Natural killer cell (primary cell): ENCODE measurements at regions not wholly inside any gene's neighbourhood (a gene's known extent, or its start where the extent isn't known, plus 50 kb on each side); places are given as distances from the start of the nearest gene placed in this dataset.

Experiments
- ATAC-seq, 3 donors: fragments of 150-1000 bp in 2 of 3; fragments of 200-7000 bp in 1 of 3; cut with Tn5 transposase; 1 replicate in 1 of 3; 2 replicates in 2 of 3; pipeline ENCODE4 v1.10.0; 2021; ENCODE audit warnings: mild to moderate bottlenecking in 2 of 3, moderate library complexity in 2 of 3
- DNase-seq, 2 donors: peaks; one replicate each; pipeline versions ENCODE4 v3.0.0 to v3.0.0-alpha.2; 2013 to 2021; ENCODE audit warnings: mixed read lengths in 1 of 2
- H3K27ac ChIP-seq: one replicate; pipeline ENCODE4 v1.5.1; 2013; ENCODE audit warnings: mild to moderate bottlenecking, low read length
- H3K27me3 ChIP-seq: one replicate; pipeline ENCODE4 v1.6.1; 2013; ENCODE audit warnings: low read length; ENCODE audit not compliant: control insufficient read depth, insufficient read depth
- H3K36me3 ChIP-seq: one replicate; pipeline ENCODE4 v1.6.1; 2013; ENCODE audit warnings: low read length; ENCODE audit not compliant: control insufficient read depth, insufficient read depth
- H3K4me1 ChIP-seq: one replicate; pipeline ENCODE4 v1.6.1; 2013; ENCODE audit warnings: low read length; ENCODE audit not compliant: control insufficient read depth, insufficient read depth
- H3K4me3 ChIP-seq: one replicate; pipeline ENCODE4 v1.5.1; 2013; ENCODE audit warnings: low read length
- H3K9me3 ChIP-seq: one replicate; pipeline ENCODE4 v1.6.1; 2013; ENCODE audit warnings: low read length; ENCODE audit not compliant: control insufficient read depth, insufficient read depth
- H3K27ac Mint-ChIP-seq, 2 donors: one replicate each; pipeline ENCODE4 v1.8.0; 2022; ENCODE audit warnings: mild to moderate bottlenecking in 2 of 2, mixed read lengths in 2 of 2, moderate library complexity in 1 of 2
- H3K27me3 Mint-ChIP-seq, 2 donors: one replicate each; pipeline ENCODE4 v1.8.0; 2022; ENCODE audit warnings: low read depth in 2 of 2, mixed read lengths in 2 of 2
- H3K36me3 Mint-ChIP-seq: one replicate; pipeline ENCODE4 v1.8.0; 2022; ENCODE audit warnings: mixed read lengths
- H3K4me1 Mint-ChIP-seq, 2 donors: one replicate each; pipeline ENCODE4 v1.8.0; 2022; ENCODE audit warnings: mixed read lengths in 2 of 2
- H3K4me3 Mint-ChIP-seq: one replicate; pipeline ENCODE4 v1.8.0; 2022; ENCODE audit warnings: mild to moderate bottlenecking, moderate library complexity, mixed read lengths
- H3K9me3 Mint-ChIP-seq, 2 donors: one replicate each; pipeline ENCODE4 v1.8.0; 2022; ENCODE audit warnings: mixed read lengths in 2 of 2
- WGBS: methylation state at CpG from one replicate; pipeline ENCODE4 v1.1.7; 2013; ENCODE audit warnings: missing lambda C conversion rate; ENCODE audit not compliant: insufficient coverage; 5-methylcytosine and 5-hydroxymethylcytosine counted together
- intact Hi-C: fragments of 100-400 bp; cut with micrococcal nuclease; formaldehyde crosslinking; loops from one replicate; pipeline ENCODE4 v1.14.2; 2022
- TF ChIP-seq, protein P1 (sequence below): fragments of 200-600 bp; IDR thresholded peaks from one replicate; pipeline ENCODE4 v1.8.0; 2022; ENCODE audit warnings: antibody characterized with exemption

DNA sequence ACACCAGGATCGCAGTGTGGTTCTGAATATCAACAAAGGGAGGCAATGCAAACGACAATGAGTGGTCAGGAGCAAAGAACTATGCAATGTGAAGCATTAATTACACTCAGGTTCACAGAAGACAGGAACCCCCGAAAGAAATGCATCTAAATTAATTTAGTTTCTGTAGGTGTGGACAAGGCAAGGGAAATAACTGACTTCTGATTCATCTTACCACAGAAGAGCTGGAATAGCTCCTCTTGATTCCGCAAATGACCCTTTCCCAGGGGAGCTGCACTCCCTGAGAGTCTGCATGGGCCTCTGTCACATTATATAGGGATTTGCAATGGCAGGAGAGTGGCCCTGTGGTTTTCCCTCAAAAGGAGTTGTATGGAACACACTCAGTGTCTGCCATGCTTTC, 263.9 kb upstream of the APCDD1 start:
- H3K4me1 Mint-ChIP-seq: no peaks in the 10 kb centered on the region
- Histone ChIP-seq H3K27ac (no peak overlapping the region), H3K36me3 (no peaks in the 10 kb centered on the region), H3K9me3 (no peaks in the 10 kb centered on the region), H3K27me3 (no peaks in the 10 kb centered on the region), H3K4me1 (no peaks in the 10 kb centered on the region), H3K4me3 (no peak overlapping the region)
- H3K4me3 Mint-ChIP-seq: no peak overlapping the region
- TF ChIP-seq, protein P1, sequence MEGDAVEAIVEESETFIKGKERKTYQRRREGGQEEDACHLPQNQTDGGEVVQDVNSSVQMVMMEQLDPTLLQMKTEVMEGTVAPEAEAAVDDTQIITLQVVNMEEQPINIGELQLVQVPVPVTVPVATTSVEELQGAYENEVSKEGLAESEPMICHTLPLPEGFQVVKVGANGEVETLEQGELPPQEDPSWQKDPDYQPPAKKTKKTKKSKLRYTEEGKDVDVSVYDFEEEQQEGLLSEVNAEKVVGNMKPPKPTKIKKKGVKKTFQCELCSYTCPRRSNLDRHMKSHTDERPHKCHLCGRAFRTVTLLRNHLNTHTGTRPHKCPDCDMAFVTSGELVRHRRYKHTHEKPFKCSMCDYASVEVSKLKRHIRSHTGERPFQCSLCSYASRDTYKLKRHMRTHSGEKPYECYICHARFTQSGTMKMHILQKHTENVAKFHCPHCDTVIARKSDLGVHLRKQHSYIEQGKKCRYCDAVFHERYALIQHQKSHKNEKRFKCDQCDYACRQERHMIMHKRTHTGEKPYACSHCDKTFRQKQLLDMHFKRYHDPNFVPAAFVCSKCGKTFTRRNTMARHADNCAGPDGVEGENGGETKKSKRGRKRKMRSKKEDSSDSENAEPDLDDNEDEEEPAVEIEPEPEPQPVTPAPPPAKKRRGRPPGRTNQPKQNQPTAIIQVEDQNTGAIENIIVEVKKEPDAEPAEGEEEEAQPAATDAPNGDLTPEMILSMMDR: no peak
- no peaks in the 10 kb centered on the region for H3K36me3 Mint-ChIP-seq
- H3K27me3 Mint-ChIP-seq: peaks cover 0 to 3% of the 10 kb centered on the region in 2 donors
- intact Hi-C loops: no loop called here
- H3K9me3 Mint-ChIP-seq: no peaks in the 10 kb centered on the region
- ATAC-seq (no peak), DNase-seq (no peak)
- no peak overlapping the region for H3K27ac Mint-ChIP-seq
- whole genome bisulfite sequencing: 85% methylated on average over 4 of the region's 4 CpGs

DNA sequence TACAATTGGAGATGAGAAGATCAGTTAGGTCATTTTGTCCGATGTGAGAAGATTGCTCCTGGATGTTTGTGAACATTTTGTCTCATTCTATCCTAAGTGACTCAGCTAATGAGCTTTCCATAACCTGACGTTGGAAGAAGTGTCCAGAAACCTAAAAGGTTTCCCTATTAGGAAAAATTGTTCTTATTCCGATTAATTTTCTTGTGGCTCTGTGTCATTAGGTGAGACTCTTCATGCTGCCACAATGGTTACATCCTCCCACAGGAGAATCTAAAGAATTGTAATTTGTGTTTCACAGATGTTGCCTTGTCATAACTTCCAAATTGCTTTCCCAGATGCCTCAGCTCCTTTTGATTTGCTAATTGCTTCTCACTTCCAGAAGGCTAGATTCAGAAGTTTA, 261.0 kb upstream of the APCDD1 start:
- TF ChIP-seq, protein P1: no peak
- DNase-seq: no peak
- H3K4me3 Mint-ChIP-seq: no peak overlapping the region
- H3K36me3 ChIP-seq: no peaks in the 10 kb centered on the region
- H3K9me3 Mint-ChIP-seq: no peaks in the 10 kb centered on the region
- peaks cover 0 to 3% of the 10 kb centered on the region in 2 donors for H3K27me3 Mint-ChIP-seq
- no peaks in the 10 kb centered on the region for H3K9me3 ChIP-seq
- no peak overlapping the region for H3K27ac Mint-ChIP-seq
- H3K36me3 Mint-ChIP-seq: no peaks in the 10 kb centered on the region
- H3K27ac ChIP-seq: no peak overlapping the region
- H3K27me3 ChIP-seq: no peaks in the 10 kb centered on the region
- 86% methylated on average over 3 of the region's 3 CpGs for WGBS
- intact Hi-C loops: no loop called here
- no peak overlapping the region for H3K4me3 ChIP-seq
- ATAC-seq: no peak
- H3K4me1 Mint-ChIP-seq: no peaks in the 10 kb centered on the region
- H3K4me1 ChIP-seq: no peaks in the 10 kb centered on the region

DNA sequence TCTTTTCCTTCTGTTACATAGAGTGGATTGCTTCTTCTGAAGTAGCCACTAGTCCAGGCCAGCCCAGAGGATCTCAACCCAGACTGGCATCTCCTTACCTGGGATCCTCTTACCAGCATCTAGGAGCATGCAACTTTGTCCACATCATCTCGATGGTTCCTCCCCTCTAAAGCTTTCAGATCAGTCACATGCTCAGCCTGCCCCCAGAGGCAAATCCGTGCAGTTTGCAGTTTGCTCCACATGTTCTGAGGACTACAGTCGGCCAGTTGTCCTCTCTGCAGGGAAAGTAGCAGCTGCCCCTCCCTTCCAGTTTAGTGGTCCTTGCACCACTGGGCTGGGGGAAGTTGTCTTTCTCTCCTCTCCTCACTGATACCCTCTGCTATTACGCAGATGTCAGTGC, 259.8 kb upstream of the APCDD1 start:
- Histone ChIP-seq H3K4me3 (no peak overlapping the region), H3K36me3 (no peaks in the 10 kb centered on the region), H3K27me3 (no peaks in the 10 kb centered on the region), H3K27ac (no peak overlapping the region), H3K4me1 (no peaks in the 10 kb centered on the region), H3K9me3 (no peaks in the 10 kb centered on the region)
- ATAC-seq (no peak), DNase-seq (no peak)
- 73% methylated on average over 4 of the region's 4 CpGs for WGBS
- Mint-ChIP-seq H3K4me1 (no peaks in the 10 kb centered on the region), H3K27ac (no peak overlapping the region), H3K9me3 (no peaks in the 10 kb centered on the region), H3K27me3 (peaks cover 0 to 3% of the 10 kb centered on the region in 2 donors), H3K36me3 (no peaks in the 10 kb centered on the region), H3K4me3 (no peak overlapping the region)
- intact Hi-C loops: no loop called here
- TF ChIP-seq, protein P1: no peak

DNA sequence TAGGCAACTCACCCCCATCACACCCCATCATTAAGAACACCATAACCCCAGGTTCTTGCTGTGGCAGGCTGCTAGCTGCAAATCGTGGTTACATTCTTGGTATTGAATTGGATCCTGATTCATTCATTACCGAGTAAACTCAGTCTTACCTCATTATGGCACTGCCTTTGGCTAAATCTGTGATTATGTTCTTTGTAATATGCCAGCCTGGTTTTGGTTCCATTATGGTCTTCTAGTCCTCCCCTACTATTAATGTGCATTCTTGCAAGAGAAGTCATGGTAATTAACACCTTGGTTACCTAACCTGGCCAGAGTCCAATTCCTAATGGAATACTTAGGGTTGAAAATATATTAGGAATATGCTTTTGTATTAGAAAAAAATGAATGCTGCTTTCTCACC, 258.9 kb upstream of the APCDD1 start:
- Histone ChIP-seq H3K9me3 (no peaks in the 10 kb centered on the region), H3K27ac (no peak overlapping the region), H3K27me3 (no peaks in the 10 kb centered on the region), H3K36me3 (no peaks in the 10 kb centered on the region), H3K4me1 (no peaks in the 10 kb centered on the region), H3K4me3 (no peak overlapping the region)
- Mint-ChIP-seq H3K4me1 (no peaks in the 10 kb centered on the region), H3K9me3 (no peaks in the 10 kb centered on the region), H3K27ac (no peak overlapping the region), H3K27me3 (no peaks in the 10 kb centered on the region), H3K36me3 (no peaks in the 10 kb centered on the region), H3K4me3 (no peak overlapping the region)
- intact Hi-C loops: no loop called here
- TF ChIP-seq, protein P1: no peak
- ATAC-seq (no peak), DNase-seq (no peak)
- 94% methylated on average over 2 of the region's 2 CpGs for WGBS
